ENCODE measurements at regions not wholly inside any gene's neighbourhood (a gene's known extent, or its start where the extent isn't known, plus 50 kb on each side); places are given as distances from the start of the nearest gene placed in this dataset.
"Not testable (repeated sequence)": the region's sequence is repeated elsewhere in the genome, so short reads cannot be mapped to it uniquely, and the experiment has no call there.

- no peaks in the 10 kb centered on the region for H3K36me3 Mint-ChIP-seq
- H3K9me3 Mint-ChIP-seq: peaks cover 55% of the 10 kb centered on the region
- no peak overlapping the region for H3K4me3 Mint-ChIP-seq
- DNase-seq (ENCODE audit: low spot score in 2 of 2, unreplicated experiment in 2 of 2): no peak
- TF ChIP-seq, protein P1, sequence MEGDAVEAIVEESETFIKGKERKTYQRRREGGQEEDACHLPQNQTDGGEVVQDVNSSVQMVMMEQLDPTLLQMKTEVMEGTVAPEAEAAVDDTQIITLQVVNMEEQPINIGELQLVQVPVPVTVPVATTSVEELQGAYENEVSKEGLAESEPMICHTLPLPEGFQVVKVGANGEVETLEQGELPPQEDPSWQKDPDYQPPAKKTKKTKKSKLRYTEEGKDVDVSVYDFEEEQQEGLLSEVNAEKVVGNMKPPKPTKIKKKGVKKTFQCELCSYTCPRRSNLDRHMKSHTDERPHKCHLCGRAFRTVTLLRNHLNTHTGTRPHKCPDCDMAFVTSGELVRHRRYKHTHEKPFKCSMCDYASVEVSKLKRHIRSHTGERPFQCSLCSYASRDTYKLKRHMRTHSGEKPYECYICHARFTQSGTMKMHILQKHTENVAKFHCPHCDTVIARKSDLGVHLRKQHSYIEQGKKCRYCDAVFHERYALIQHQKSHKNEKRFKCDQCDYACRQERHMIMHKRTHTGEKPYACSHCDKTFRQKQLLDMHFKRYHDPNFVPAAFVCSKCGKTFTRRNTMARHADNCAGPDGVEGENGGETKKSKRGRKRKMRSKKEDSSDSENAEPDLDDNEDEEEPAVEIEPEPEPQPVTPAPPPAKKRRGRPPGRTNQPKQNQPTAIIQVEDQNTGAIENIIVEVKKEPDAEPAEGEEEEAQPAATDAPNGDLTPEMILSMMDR (IDR thresholded peaks at IDR 0.05; ENCODE audit: unreplicated experiment): no peak
- H3K27ac Mint-ChIP-seq: no peak overlapping the region
- H3K4me1 Mint-ChIP-seq: no peaks in the 10 kb centered on the region
- H3K27me3 Mint-ChIP-seq (ENCODE audit: low read depth): no peaks in the 10 kb centered on the region
Measured at GRCh38 chr2:57218206-57218605, 828.4 kb upstream of the VRK2 start.

GRCh38 chr2:57229706-57230105 is 816.9 kb upstream of the VRK2 start:
- H3K27me3 Mint-ChIP-seq (ENCODE audit: low read depth); H3K4me3 Mint-ChIP-seq; DNase-seq (ENCODE audit: low spot score in 2 of 2, unreplicated experiment in 2 of 2); H3K4me1 Mint-ChIP-seq; H3K36me3 Mint-ChIP-seq; H3K27ac Mint-ChIP-seq: not testable (repeated sequence)
- peaks cover 17% of the 10 kb centered on the region for H3K9me3 Mint-ChIP-seq

DNA sequence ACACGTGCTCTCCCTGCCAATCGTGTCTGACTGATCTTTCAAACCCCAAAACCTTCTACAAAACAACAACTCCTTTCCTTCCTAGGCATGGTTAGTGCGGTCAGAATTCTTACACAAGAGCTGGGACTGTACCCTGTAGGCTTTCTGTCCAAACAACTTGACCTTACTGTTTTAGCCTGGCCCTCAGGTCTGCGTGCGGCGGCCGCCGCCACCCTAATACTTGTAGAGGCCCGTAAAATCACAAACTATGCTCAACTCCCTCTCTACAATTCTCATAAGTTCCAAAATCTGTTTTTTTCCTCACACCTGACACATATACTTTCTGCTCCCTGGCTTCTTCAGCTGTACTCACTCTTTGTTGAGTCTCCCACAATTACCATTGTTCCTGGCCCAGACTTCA is 814.3 kb upstream of the VRK2 start:
- not testable (repeated sequence) for H3K4me1 Mint-ChIP-seq
- peaks cover 18% of the 10 kb centered on the region for H3K9me3 Mint-ChIP-seq

DNA sequence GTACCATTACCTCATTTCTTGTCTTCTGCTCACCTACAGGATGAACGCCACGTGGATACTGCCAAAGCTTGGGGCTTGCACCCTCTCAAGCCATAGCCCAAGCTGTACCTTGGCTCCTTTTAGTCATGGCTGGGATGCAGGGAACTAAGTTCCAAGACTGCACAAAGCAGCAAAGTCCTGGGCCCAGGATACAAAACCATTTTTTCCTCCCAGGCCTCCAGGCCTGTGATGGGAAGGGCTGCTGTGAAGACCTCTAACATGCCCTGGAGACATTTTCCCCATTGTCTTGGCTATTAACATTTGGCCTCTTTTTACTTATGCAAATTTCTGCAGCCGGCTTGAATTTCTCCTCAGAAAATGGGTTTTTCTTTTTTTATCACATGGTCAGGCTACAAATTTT is 795.1 kb upstream of the VRK2 start:
- not testable (repeated sequence) for H3K4me3 Mint-ChIP-seq; H3K36me3 Mint-ChIP-seq; DNase-seq (ENCODE audit: low spot score in 2 of 2, unreplicated experiment in 2 of 2); H3K4me1 Mint-ChIP-seq; H3K27me3 Mint-ChIP-seq (ENCODE audit: low read depth); H3K27ac Mint-ChIP-seq
- H3K9me3 Mint-ChIP-seq: peaks cover 62% of the 10 kb centered on the region

More for the DNA sequence above, 814.3 kb upstream of the VRK2 start:
- not testable (repeated sequence) for H3K27me3 Mint-ChIP-seq (ENCODE audit: low read depth); H3K36me3 Mint-ChIP-seq; H3K4me3 Mint-ChIP-seq; H3K27ac Mint-ChIP-seq; DNase-seq (ENCODE audit: low spot score in 2 of 2, unreplicated experiment in 2 of 2)

- H3K4me3 Mint-ChIP-seq; H3K27ac Mint-ChIP-seq; H3K36me3 Mint-ChIP-seq; H3K4me1 Mint-ChIP-seq; DNase-seq (ENCODE audit: low spot score in 2 of 2, unreplicated experiment in 2 of 2); H3K27me3 Mint-ChIP-seq (ENCODE audit: low read depth): not testable (repeated sequence)
- peaks cover 57% of the 10 kb centered on the region for H3K9me3 Mint-ChIP-seq
Measured at GRCh38 chr2:57276408-57276807, 770.2 kb upstream of the VRK2 start.

- no peak overlapping the region for H3K4me3 Mint-ChIP-seq
- no peaks in the 10 kb centered on the region for H3K36me3 Mint-ChIP-seq
- no peak overlapping the region for H3K27ac Mint-ChIP-seq
- no peaks in the 10 kb centered on the region for H3K27me3 Mint-ChIP-seq (ENCODE audit: low read depth)
- peaks cover 55% of the 10 kb centered on the region for H3K9me3 Mint-ChIP-seq
- DNase-seq (ENCODE audit: low spot score in 2 of 2, unreplicated experiment in 2 of 2): no peak
- no peaks in the 10 kb centered on the region for H3K4me1 Mint-ChIP-seq
- TF ChIP-seq, protein P1 (IDR thresholded peaks at IDR 0.05; ENCODE audit: unreplicated experiment): no peak
Measured at GRCh38 chr2:57278451-57278850, 768.2 kb upstream of the VRK2 start.

GRCh38 chr2:57291209-57291608 is 755.4 kb upstream of the VRK2 start:
- H3K36me3 Mint-ChIP-seq: no peaks in the 10 kb centered on the region
- H3K27ac Mint-ChIP-seq: no peak overlapping the region
- H3K4me1 Mint-ChIP-seq: no peaks in the 10 kb centered on the region
- no peaks in the 10 kb centered on the region for H3K27me3 Mint-ChIP-seq (ENCODE audit: low read depth)
- H3K4me3 Mint-ChIP-seq: no peak overlapping the region
- peaks cover 4% of the 10 kb centered on the region for H3K9me3 Mint-ChIP-seq
- TF ChIP-seq, protein P1 (IDR thresholded peaks at IDR 0.05; ENCODE audit: unreplicated experiment): no peak
- DNase-seq (ENCODE audit: low spot score in 2 of 2, unreplicated experiment in 2 of 2): no peak

DNA sequence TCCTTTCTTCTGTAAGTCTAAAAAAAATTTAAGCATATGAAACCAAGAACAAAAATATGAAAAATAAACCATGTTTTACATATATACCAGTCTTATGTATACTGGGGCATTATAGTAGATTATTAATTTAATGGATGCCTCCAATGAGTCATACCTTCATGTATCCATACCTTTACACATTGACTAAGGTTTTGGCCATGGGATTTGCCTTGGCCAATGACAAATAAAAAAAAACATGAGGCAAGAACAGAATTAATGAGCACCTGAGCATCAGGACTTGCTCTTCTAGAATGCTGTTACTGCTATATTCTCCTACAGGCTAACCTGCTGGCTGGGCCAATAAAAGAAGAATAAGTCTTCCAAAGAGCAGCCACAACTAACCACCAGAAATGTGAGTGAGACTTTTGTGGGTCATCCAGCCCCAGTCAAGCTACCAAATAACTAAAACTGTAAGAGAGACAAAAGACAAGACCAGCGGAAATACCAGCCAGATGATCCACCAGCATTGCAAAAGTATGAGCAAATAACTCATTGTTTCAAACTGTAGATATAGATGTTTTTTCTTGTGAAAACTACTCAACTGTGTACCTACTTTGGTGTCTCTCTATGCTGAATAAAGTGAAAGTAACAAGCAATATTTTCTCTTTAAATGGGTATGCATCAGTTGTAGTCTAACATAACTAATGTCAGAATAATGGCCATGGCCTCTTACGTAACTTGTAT is 749.6 kb upstream of the VRK2 start:
- DNase-seq (ENCODE audit: low spot score in 2 of 2, unreplicated experiment in 2 of 2): no peak
- Mint-ChIP-seq H3K9me3 (no peaks in the 10 kb centered on the region), H3K27me3 (ENCODE audit: low read depth) (no peaks in the 10 kb centered on the region), H3K4me1 (no peaks in the 10 kb centered on the region), H3K36me3 (no peaks in the 10 kb centered on the region), H3K4me3 (no peak overlapping the region), H3K27ac (no peak overlapping the region)
- TF ChIP-seq, protein P1 (IDR thresholded peaks at IDR 0.05; ENCODE audit: unreplicated experiment): no peak
